ENCODE measurements at regions not wholly inside any gene's neighbourhood (a gene's known extent, or its start where the extent isn't known, plus 50 kb on each side); places are given as distances from the start of the nearest gene placed in this dataset.
"Not testable (repeated sequence)": the region's sequence is repeated elsewhere in the genome, so short reads cannot be mapped to it uniquely, and the experiment has no call there.

- ATAC-seq; H3K27ac ChIP-seq (ENCODE audit: low read length); H3K9ac ChIP-seq (ENCODE audit: low read length); H3K36me3 ChIP-seq (ENCODE audit: low read depth, low read length); H3K4me3 ChIP-seq (ENCODE audit: low read length); H3K4me1 ChIP-seq (ENCODE audit: insufficient read depth, low read length); POLR2A ChIA-PET (ENCODE audit: unreplicated experiment); H2AFZ ChIP-seq (ENCODE audit: low read length); H3K9me2 ChIP-seq (replicated peaks; ENCODE audit: low read length); BruUV-seq (replicated peaks); H3F3A ChIP-seq (ENCODE audit: low read length, unreplicated experiment); H3K9me3 ChIP-seq (ENCODE audit: low read length); DNase-seq; H3K27me3 ChIP-seq (ENCODE audit: low read length); H3K4me2 ChIP-seq (ENCODE audit: low read length); H4K20me1 ChIP-seq (ENCODE audit: low read length); H3K79me2 ChIP-seq (ENCODE audit: low read length); CTCF ChIA-PET; intact Hi-C loops (cut with micrococcal nuclease): not testable (repeated sequence)
Measured at GRCh38 chr4:123005126-123005525, 82.7 kb upstream of the NUDT6 start.

GRCh38 chr4:123007679-123008078, 85.3 kb upstream of the NUDT6 start:
- no peaks in the 10 kb centered on the region for H3F3A ChIP-seq (ENCODE audit: low read length, unreplicated experiment)
- intact Hi-C loops (cut with micrococcal nuclease): no loop called here
- POLR2A ChIA-PET (ENCODE audit: unreplicated experiment): no interaction called here
- no peaks in the 10 kb centered on the region for H3K9me2 ChIP-seq (replicated peaks; ENCODE audit: low read length)
- H2AFZ ChIP-seq (ENCODE audit: low read length): no peak overlapping the region
- TF ChIP-seq EZH2 (IDR thresholded peaks at IDR 0.05; ENCODE audit: low read length, unreplicated experiment) (no peak), EZH2phosphoT487 (IDR thresholded peaks at IDR 0.05; ENCODE audit: borderline replicate concordance, low read length) (no peak), CTCF (conservative IDR thresholded peaks at IDR 0.05; ENCODE audit: low read depth, low read length) (no peak)
- DNase-seq (no peak), ATAC-seq (no peak)
- no peak overlapping the region for H3K4me2 ChIP-seq (ENCODE audit: low read length)
- no peaks in the 10 kb centered on the region for H3K79me2 ChIP-seq (ENCODE audit: low read length)
- H3K27ac ChIP-seq (ENCODE audit: low read length): no peak overlapping the region
- no peak overlapping the region for H3K9ac ChIP-seq (ENCODE audit: low read length)
- H3K36me3 ChIP-seq (ENCODE audit: low read depth, low read length): no peaks in the 10 kb centered on the region
- no peaks in the 10 kb centered on the region for H3K27me3 ChIP-seq (ENCODE audit: low read length)
- CTCF ChIA-PET: no interaction called here
- no peak overlapping the region for H3K4me3 ChIP-seq (ENCODE audit: low read length)
- no peaks in the 10 kb centered on the region for H4K20me1 ChIP-seq (ENCODE audit: low read length)
- no peaks in the 10 kb centered on the region for H3K9me3 ChIP-seq (ENCODE audit: low read length)
- no peaks in the 10 kb centered on the region for H3K4me1 ChIP-seq (ENCODE audit: insufficient read depth, low read length)
- no TSS peak for BruUV-seq (replicated peaks)

- ATAC-seq; H3K27me3 ChIP-seq (ENCODE audit: low read length); CTCF ChIA-PET; H2AFZ ChIP-seq (ENCODE audit: low read length); H3K4me3 ChIP-seq (ENCODE audit: low read length); H3K9me2 ChIP-seq (replicated peaks; ENCODE audit: low read length); H3K27ac ChIP-seq (ENCODE audit: low read length); H3K4me1 ChIP-seq (ENCODE audit: insufficient read depth, low read length); H4K20me1 ChIP-seq (ENCODE audit: low read length); intact Hi-C loops (cut with micrococcal nuclease); H3F3A ChIP-seq (ENCODE audit: low read length, unreplicated experiment); H3K79me2 ChIP-seq (ENCODE audit: low read length); H3K36me3 ChIP-seq (ENCODE audit: low read depth, low read length); H3K9me3 ChIP-seq (ENCODE audit: low read length); H3K9ac ChIP-seq (ENCODE audit: low read length); DNase-seq; POLR2A ChIA-PET (ENCODE audit: unreplicated experiment); BruUV-seq (replicated peaks); H3K4me2 ChIP-seq (ENCODE audit: low read length): not testable (repeated sequence)
Measured at GRCh38 chr4:123012416-123012815, 90.0 kb upstream of the NUDT6 start.

GRCh38 chr4:123014038-123014437, 91.6 kb upstream of the NUDT6 start:
- no peaks in the 10 kb centered on the region for H4K20me1 ChIP-seq (ENCODE audit: low read length)
- no peaks in the 10 kb centered on the region for H3F3A ChIP-seq (ENCODE audit: low read length, unreplicated experiment)
- ATAC-seq: no peak
- no peaks in the 10 kb centered on the region for H3K9me2 ChIP-seq (replicated peaks; ENCODE audit: low read length)
- ChIA-PET CTCF (no interaction called here), POLR2A (ENCODE audit: unreplicated experiment) (no interaction called here)
- H3K79me2 ChIP-seq (ENCODE audit: low read length): no peaks in the 10 kb centered on the region
- intact Hi-C loops (cut with micrococcal nuclease): no loop called here
- H3K27ac ChIP-seq (ENCODE audit: low read length): no peak overlapping the region
- no peak for TF ChIP-seq EZH2 (IDR thresholded peaks at IDR 0.05; ENCODE audit: low read length, unreplicated experiment)
- TF ChIP-seq EZH2phosphoT487 (IDR thresholded peaks at IDR 0.05; ENCODE audit: borderline replicate concordance, low read length): no peak
- TF ChIP-seq CTCF (conservative IDR thresholded peaks at IDR 0.05; ENCODE audit: low read depth, low read length): no peak
- H3K27me3 ChIP-seq (ENCODE audit: low read length): no peaks in the 10 kb centered on the region
- H3K4me1 ChIP-seq (ENCODE audit: insufficient read depth, low read length): peaks cover 11% of the 10 kb centered on the region
- H3K9ac ChIP-seq (ENCODE audit: low read length): no peak overlapping the region
- DNase-seq: no peak
- no peaks in the 10 kb centered on the region for H3K36me3 ChIP-seq (ENCODE audit: low read depth, low read length)
- no peak overlapping the region for H2AFZ ChIP-seq (ENCODE audit: low read length)
- no peak overlapping the region for H3K4me2 ChIP-seq (ENCODE audit: low read length)
- no peaks in the 10 kb centered on the region for H3K9me3 ChIP-seq (ENCODE audit: low read length)
- no TSS peak for BruUV-seq (replicated peaks)
- H3K4me3 ChIP-seq (ENCODE audit: low read length): no peak overlapping the region
